ENCODE measurements at regions not wholly inside any gene's neighbourhood (a gene's known extent, or its start where the extent isn't known, plus 50 kb on each side); places are given as distances from the start of the nearest gene placed in this dataset.

GRCh38 chr18:28466204-28466603 lies 289.3 kb upstream of the CDH2 start:
- H3K27ac ChIP-seq: no peak overlapping the region
- intact Hi-C loops (cut with DNase I): no loop called here
- no peaks in the 10 kb centered on the region for H3K9me3 ChIP-seq
- TF ChIP-seq CTCF (IDR thresholded peaks at IDR 0.05): no peak
- no peaks in the 10 kb centered on the region for H3K36me3 ChIP-seq
- 94 to 95% methylated on average over 2 of the region's 2 CpGs for WGBS, 2 donors
- no peak for DNase-seq
- H3K4me3 ChIP-seq (replicated peaks in 1 of 3): no peak overlapping the region
- no peaks in the 10 kb centered on the region for H3K4me1 ChIP-seq
- H3K27me3 ChIP-seq: no peaks in the 10 kb centered on the region

DNA sequence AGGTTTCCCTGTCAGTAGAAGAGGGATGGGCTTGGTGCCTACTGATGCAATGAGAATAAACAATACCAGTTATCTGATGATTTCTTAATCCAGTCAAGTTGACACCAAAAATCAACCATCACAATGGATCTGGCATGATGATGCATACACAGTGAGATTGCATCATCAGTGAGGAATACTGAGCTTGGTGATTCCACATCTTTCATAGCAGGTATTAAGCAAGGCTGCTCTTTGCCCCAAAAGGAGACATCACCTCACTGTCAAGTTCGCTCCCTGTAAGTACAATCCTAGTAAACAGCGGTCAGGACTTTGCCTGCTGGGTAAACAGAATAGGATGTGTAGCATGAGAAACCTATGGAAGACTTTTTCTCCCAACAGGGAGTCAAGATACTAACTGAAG lies 282.7 kb upstream of the CDH2 start:
- intact Hi-C loops (cut with DNase I): no loop called here
- no peak for DNase-seq
- Histone ChIP-seq H3K4me1 (no peaks in the 10 kb centered on the region), H3K9me3 (no peaks in the 10 kb centered on the region), H3K27me3 (no peaks in the 10 kb centered on the region), H3K27ac (no peak overlapping the region), H3K36me3 (no peaks in the 10 kb centered on the region), H3K4me3 (replicated peaks in 1 of 3) (no peak overlapping the region)
- TF ChIP-seq POLR2A (IDR thresholded peaks at IDR 0.05) (no peak), CTCF (IDR thresholded peaks at IDR 0.05) (no peak)
- 92 to 97% methylated on average over 2 of the region's 2 CpGs for WGBS, 2 donors

GRCh38 chr18:28458751-28459150 lies 281.8 kb upstream of the CDH2 start:
- H3K27ac ChIP-seq: no peak overlapping the region
- TF ChIP-seq CTCF (IDR thresholded peaks at IDR 0.05) (no peak), POLR2A (IDR thresholded peaks at IDR 0.05) (no peak)
- DNase-seq: no peak
- no peaks in the 10 kb centered on the region for H3K9me3 ChIP-seq
- no peaks in the 10 kb centered on the region for H3K4me1 ChIP-seq
- no peaks in the 10 kb centered on the region for H3K27me3 ChIP-seq
- intact Hi-C loops (cut with DNase I): no loop called here
- H3K4me3 ChIP-seq (replicated peaks in 1 of 3): no peak overlapping the region
- 95 to 100% methylated on average over 1 of the region's 1 CpG for WGBS, 2 donors
- no peaks in the 10 kb centered on the region for H3K36me3 ChIP-seq

- no peaks in the 10 kb centered on the region for H3K36me3 ChIP-seq
- no peak overlapping the region for H3K27ac ChIP-seq
- no peaks in the 10 kb centered on the region for H3K9me3 ChIP-seq
- TF ChIP-seq CTCF (IDR thresholded peaks at IDR 0.05) (no peak), POLR2A (IDR thresholded peaks at IDR 0.05) (no peak)
- H3K4me3 ChIP-seq (replicated peaks in 1 of 3): no peak overlapping the region
- H3K27me3 ChIP-seq: no peaks in the 10 kb centered on the region
- DNase-seq: no peak
- no peaks in the 10 kb centered on the region for H3K4me1 ChIP-seq
- WGBS, 2 donors: 62 to 76% methylated on average over 2 of the region's 2 CpGs
- intact Hi-C loops (cut with DNase I): no loop called here
Observed at GRCh38 chr18:28457784-28458183, 280.9 kb upstream of the CDH2 start.

GRCh38 chr18:28455971-28456370 lies 279.0 kb upstream of the CDH2 start:
- Histone ChIP-seq H3K36me3 (no peaks in the 10 kb centered on the region), H3K27ac (no peak overlapping the region), H3K4me3 (replicated peaks in 1 of 3) (no peak overlapping the region), H3K9me3 (no peaks in the 10 kb centered on the region), H3K4me1 (no peaks in the 10 kb centered on the region), H3K27me3 (no peaks in the 10 kb centered on the region)
- intact Hi-C loops (cut with DNase I): no loop called here
- no peak for DNase-seq
- 84% methylated on average over 2 of the region's 2 CpGs for WGBS, 2 donors
- no peak for TF ChIP-seq POLR2A (IDR thresholded peaks at IDR 0.05)
- TF ChIP-seq CTCF (IDR thresholded peaks at IDR 0.05): no peak
